Muscle of back (tissue), 3 donors: ENCODE measurements at regions not wholly inside any gene's neighbourhood (a gene's known extent, or its start where the extent isn't known, plus 50 kb on each side); places are given as distances from the start of the nearest gene placed in this dataset.
A peak's percentile ranks its signal among the peaks of the same experiment; 100 is the strongest.
"Not testable (repeated sequence)": the region's sequence is repeated elsewhere in the genome, so short reads cannot be mapped to it uniquely, and the experiment has no call there.

Experiments
- DNase-seq, 3 donors: peaks; one replicate each; pipeline versions ENCODE4 v3.0.0 to v3.0.0-alpha.2; 2013

- not testable (repeated sequence) for DNase-seq
Measured at GRCh38 chr12:19625551-19625950, 186.3 kb downstream of the AEBP2 start.

- no peak for DNase-seq
Measured at GRCh38 chr12:19627719-19628118, 188.4 kb downstream of the AEBP2 start.

GRCh38 chr12:19630536-19630935 is 191.2 kb downstream of the AEBP2 start:
- no peak for DNase-seq

- peak in 1 of 3 donors; percentile 18 for DNase-seq
Measured at GRCh38 chr12:19633194-19633593, 193.9 kb downstream of the AEBP2 start.

- DNase-seq: no peak
Measured at GRCh38 chr12:19633641-19634040, 194.3 kb downstream of the AEBP2 start.

- DNase-seq: no peak
Measured at GRCh38 chr12:19639781-19640415, 200.6 kb downstream of the AEBP2 start.

- DNase-seq: no peak
Measured at GRCh38 chr12:19641235-19642080, 202.2 kb downstream of the AEBP2 start.

- DNase-seq: no peak
Measured at GRCh38 chr12:19642345-19642744, 203.1 kb downstream of the AEBP2 start.

- DNase-seq: peak in 2 of 3 donors; percentile 58 to 80
Measured at GRCh38 chr12:19643635-19644034, 204.3 kb downstream of the AEBP2 start.

GRCh38 chr12:19644571-19644970 is 205.3 kb downstream of the AEBP2 start:
- DNase-seq: no peak

GRCh38 chr12:19645823-19646222 is 206.5 kb downstream of the AEBP2 start:
- no peak for DNase-seq

GRCh38 chr12:19646599-19646998 is 207.3 kb downstream of the AEBP2 start:
- DNase-seq: no peak

GRCh38 chr12:19647806-19648556 is 208.7 kb downstream of the AEBP2 start:
- peak in 1 of 3 donors; percentile 56 for DNase-seq

- DNase-seq: no peak
Measured at GRCh38 chr12:19648591-19648990, 209.3 kb downstream of the AEBP2 start.

GRCh38 chr12:19652386-19652785 is 213.1 kb downstream of the AEBP2 start:
- DNase-seq: no peak

- DNase-seq: peak in 1 of 3 donors; percentile 21
Measured at GRCh38 chr12:19654650-19655376, 215.5 kb downstream of the AEBP2 start.

GRCh38 chr12:19657118-19657731 is 217.9 kb downstream of the AEBP2 start:
- DNase-seq: peak in 1 of 3 donors; percentile 38

- no peak for DNase-seq
Measured at GRCh38 chr12:19657732-19658130, 218.4 kb downstream of the AEBP2 start.

GRCh38 chr12:19659086-19659485 is 219.8 kb downstream of the AEBP2 start:
- no peak for DNase-seq

GRCh38 chr12:19659501-19659900 is 220.2 kb downstream of the AEBP2 start:
- peak in 1 of 3 donors; percentile 56 for DNase-seq
